Muscle of back (tissue), 3 donors: ENCODE measurements at regions not wholly inside any gene's neighbourhood (a gene's known extent, or its start where the extent isn't known, plus 50 kb on each side); places are given as distances from the start of the nearest gene placed in this dataset.
A peak's percentile ranks its signal among the peaks of the same experiment; 100 is the strongest.
"Not testable (repeated sequence)": the region's sequence is repeated elsewhere in the genome, so short reads cannot be mapped to it uniquely, and the experiment has no call there.

Experiments used
- DNase-seq, 3 donors: peaks; one replicate each; pipeline versions ENCODE4 v3.0.0 to v3.0.0-alpha.2; 2013

DNA sequence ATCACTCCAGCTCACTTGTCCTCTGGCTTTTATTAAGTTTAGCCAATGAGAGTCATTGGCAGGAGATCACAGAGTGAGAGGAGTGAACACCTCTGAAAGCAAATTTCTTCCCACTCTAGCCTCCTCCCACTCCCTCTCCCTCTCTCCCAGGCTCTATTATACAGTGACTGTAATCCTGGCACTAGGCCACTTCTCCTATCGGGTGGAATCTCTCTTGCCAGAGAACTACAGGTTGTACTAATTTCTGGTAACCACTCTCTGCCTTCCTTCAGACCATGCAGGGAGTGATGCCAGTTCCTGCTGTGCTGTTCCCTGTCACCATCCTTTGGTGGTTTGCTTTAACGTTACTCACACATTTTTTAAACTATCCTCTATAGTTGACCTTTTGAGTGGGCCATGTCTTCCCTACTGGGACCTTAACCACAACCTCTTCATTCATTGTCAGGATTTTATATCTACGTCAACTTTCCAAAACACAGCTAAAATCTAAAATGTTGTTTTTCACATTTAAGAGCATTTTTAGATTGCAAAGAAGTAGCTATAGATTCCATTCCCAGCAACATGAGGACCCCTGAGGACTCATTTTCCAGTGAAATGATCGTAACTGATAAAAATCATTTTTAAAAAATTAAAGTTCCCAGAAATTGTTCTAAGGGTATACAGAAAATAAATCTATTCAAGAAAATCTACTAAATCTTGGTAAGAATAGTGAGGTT is 217.1 kb downstream of the MREG start:
- DNase-seq, result peak; percentile 34 to 72 (median 56)

DNA sequence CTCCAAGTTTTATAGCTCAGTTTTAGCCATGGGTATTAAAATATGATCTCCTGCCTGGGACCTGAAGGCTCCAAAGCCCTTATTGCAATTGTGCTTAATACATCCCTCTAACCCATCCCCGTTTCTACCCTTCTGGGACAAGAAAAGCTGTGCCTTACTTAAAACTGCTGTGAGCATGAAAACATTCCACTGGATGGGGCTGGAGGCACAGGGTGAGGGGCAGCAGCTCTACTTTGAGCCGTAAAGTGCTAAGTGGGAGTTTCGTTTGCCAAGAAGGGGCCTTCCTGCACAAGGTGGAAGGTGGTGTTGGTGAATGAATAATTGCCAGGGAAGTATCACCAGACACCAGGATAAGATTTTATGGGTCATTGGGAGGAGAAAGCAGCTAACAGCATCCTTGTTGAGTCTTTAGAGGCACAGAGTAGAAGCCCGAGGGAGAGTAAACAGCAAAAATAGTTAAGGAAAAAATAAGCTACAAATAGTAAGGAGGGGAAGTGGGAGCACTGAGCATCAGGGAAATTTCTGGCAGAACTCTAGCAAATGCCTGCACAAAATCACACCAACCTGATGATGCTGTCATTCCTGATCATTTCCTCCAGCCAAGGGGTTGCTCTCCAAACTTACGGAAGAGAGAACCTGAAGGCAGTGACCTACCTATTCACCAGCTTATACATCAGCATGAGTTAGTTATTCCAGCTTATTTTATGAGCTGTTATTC is 218.4 kb downstream of the MREG start:
- no peak for DNase-seq

DNA sequence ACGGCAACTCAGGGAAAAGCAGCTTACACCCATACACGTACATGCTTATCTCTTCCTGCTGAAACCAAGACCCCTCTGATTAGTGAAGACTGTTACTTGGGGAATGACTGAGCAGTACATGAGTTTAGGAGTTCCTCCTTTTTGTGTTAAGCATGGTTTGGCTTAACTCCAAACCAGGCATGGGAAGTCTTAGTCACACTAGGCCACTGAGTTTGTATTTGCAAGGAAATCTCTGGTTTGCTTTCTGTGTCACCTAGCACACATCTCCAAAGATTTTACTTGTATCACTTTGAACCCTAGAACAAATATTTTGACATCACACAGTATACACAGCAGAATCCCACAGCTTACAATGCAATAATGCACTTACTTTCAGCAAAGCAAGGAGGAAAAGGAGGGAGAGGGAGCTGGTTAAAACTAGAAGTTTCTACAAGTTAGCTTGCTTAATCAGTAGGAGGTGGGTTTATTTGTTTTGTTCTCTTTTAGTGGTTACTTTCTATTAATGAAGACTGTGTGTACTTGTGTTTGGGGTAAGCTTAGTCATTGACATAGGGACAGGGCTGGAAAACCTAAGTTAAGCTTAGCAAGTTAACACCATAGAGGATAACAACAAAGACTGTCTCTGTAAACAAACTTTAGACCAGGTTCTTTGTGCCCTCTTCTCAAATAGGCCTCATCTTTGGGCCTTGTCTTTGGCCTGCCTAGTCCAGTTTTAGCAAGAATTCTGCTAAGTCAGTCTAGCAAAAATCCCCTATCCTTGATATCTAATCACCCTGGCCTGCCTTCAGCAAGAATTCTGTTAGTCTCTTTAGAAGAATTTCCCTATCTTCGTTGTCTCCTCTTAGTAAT is 219.4 kb downstream of the MREG start:
- peak; percentile 53 to 89 (median 63) for DNase-seq

- no peak for DNase-seq
Measured at GRCh38 chr2:215791481-215791937, 221.8 kb downstream of the MREG start.

GRCh38 chr2:215790523-215791421 is 222.6 kb downstream of the MREG start:
- DNase-seq, result peak in 1 of 3 donors; percentile 59

- no peak for DNase-seq
Measured at GRCh38 chr2:215787565-215788178, 225.7 kb downstream of the MREG start.

DNA sequence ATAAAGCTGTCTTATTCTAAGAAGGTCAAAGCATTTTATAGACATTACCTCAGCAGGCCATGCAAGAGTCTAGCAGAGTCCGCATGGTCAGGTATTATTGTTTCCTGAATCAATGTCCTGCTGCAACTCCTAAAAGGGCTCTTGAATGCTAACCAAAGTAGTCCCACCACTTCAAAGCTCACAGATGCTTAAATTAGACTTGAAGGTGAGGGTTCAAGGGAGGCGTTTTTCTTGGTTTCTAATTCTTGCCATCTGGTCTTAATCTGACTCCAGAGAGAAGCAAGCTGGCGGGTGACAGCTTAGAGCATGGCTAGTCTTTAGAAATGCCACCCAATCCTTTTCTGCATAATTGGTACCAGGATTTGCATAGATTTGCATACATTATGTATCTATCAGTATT is 226.3 kb downstream of the MREG start:
- no peak for DNase-seq

- DNase-seq, result peak; percentile 60 to 84 (median 76)
Measured at GRCh38 chr2:215784371-215784783, 229.0 kb downstream of the MREG start.

- DNase-seq, result not testable (repeated sequence)
Measured at GRCh38 chr2:215783640-215784039, 229.7 kb downstream of the MREG start.

- no peak for DNase-seq
Measured at GRCh38 chr2:215782965-215783364, 230.4 kb downstream of the MREG start.

- no peak for DNase-seq
Measured at GRCh38 chr2:215782295-215782694, 231.1 kb downstream of the MREG start.

DNA sequence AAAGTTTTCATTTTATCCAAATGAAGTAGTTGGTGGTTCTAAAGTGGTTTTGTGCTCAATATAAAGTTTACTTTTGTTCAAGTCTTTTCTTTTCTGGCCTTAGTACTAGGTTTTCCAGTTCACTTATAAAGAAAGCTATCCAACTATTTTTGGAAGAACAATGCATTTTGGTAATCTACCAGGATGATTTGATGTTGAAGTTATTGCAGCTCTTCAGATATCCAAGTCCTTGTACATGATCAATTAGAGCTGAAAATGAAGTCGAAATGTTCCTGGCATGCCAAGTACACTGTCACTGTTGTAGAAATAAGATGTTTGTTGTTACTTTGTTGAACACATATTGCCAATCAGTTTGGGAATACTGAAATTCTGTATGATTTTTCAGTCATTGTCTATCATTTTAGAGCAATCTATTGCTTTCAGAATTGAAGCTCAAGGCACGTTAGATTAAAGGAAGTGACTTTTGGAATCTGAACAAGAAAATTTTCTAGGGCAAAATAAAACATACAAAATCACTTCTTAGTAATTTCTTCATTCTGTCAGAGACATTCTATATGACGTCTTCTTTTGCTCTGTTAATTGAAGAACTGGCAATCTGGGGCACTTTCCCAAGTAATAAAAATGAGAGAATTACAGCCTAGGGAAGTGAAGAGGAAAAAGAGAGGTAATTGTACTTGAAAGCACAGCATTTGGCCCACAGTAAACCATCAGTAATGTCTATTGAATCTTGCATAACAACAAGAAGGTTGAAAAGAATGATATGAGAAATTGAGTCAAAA is 232.3 kb downstream of the MREG start:
- DNase-seq, result peak; percentile 43 to 85 (median 72)

DNA sequence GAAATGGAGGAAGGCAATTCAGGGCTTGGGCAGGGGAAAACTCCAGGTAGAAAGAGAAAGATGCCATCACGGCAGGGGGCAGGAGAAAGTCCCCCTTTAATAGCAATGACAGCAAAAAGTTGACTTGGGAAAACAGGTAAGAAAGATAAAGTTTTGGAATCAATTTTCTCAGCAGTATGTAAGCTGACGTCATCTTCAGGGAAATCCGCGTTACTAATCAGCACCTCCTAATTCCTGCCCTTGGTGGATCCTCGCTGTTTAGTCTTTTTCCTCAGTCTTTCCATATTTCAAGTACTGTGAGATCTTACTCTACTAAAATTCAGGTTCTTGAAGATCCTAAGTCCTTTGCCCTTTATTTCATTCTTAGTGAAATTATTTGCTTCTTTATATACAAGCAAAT is 233.0 kb downstream of the MREG start:
- DNase-seq, result no peak

DNA sequence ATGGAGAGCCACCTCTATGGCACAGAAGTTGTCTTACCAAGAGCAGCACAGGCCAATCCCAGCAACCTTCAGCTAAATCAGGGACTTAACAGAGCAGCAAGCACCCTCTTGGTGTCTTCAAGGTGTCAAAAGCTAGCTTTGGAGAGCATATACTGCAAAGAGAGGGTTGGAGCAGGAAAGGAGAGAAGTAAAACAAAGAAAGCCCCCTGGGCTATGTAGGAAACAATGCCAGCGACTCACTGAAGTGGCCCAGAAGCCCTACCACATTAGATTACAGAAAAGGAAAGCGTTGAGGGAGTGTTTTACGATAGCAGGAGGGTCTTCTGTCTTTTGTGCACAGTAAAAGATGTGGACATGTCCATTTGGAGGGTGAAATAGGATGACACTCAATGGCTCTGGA is 233.4 kb downstream of the MREG start:
- DNase-seq, result peak in 1 of 3 donors; percentile 17

DNA sequence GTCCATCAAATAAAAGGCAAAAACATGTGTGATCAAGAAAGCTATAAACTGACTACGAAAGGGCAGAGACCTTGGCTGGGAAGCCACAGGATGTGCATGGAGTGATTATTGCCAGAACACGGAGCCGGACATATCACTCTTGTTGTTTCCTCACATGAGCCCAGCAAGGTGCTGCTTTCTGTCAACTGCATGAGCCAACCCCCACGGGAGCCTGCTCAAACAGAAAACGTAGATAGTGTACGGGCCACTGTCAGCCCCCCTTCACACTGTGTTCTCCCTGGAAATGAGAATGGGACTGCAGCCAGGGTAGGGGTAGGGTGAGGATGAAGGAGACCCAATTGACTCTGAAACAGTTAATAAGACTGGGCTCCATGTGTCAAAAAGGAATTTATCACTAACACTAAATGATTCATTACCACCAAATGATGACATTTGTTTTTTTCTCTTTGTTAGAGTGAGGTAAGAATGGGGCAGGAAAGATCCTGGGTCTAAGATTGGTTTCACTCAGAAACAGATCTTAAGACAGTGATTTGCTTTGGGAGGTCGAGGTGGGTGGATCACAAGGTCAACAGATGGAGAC is 235.8 kb downstream of the MREG start:
- DNase-seq, result no peak

GRCh38 chr2:215775106-215775505 is 238.2 kb downstream of the MREG start:
- no peak for DNase-seq

- DNase-seq, result peak in 1 of 3 donors; percentile 71
Measured at GRCh38 chr2:215773728-215774127, 239.6 kb downstream of the MREG start.

GRCh38 chr2:215772634-215773563 is 240.5 kb downstream of the MREG start:
- DNase-seq, result no peak
